ENCODE measurements at regions not wholly inside any gene's neighbourhood (a gene's known extent, or its start where the extent isn't known, plus 50 kb on each side); places are given as distances from the start of the nearest gene placed in this dataset.

DNA sequence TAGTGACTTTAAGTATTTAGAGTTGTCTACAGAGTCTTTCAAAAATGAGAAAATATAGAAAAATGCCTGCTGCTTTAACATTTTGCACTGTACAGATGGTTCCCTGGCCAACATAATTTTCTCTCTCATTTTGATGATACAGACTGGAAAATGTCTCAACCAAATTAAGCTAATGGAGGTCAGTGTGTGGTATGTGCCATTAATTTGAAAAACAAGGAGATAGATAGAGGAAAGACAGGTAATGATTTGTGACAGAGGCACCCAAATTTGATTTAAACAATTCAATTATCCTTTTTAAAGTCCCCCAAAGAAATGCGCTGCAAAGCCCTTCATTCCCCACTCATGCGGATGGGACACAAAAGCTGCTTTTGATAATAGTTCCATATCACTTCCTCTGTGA is 140.0 kb downstream of the ASCL1 start:
- DNase-seq (ENCODE audit: low spot score) = no peak

DNA sequence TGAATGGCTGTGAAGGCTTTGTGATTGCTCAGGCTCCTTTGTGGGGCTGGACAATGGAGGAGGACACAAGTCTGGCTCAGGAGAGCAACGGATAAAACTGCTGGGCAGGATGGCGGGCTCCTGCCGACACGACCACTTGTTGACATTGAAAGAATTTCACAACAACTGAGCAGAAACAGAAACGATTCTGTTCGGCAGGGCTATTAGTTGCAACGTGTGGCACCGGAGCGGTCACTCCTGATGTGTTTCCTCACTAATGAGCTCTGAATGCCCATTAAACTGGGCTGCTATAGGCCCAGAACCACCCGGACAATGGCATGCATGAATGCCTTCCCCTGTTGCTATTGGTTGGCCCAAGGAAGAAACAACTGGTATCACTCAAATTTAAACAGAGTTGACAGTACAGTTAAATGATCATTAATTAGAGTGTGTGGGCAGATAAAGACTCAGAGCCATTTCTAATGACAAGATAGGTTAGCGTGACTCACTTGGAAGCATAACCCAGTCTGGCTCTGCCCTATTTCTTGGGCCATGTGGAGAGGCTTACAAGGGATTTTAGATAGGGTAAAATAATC is 142.9 kb downstream of the ASCL1 start:
- no peak for DNase-seq (ENCODE audit: low spot score)

DNA sequence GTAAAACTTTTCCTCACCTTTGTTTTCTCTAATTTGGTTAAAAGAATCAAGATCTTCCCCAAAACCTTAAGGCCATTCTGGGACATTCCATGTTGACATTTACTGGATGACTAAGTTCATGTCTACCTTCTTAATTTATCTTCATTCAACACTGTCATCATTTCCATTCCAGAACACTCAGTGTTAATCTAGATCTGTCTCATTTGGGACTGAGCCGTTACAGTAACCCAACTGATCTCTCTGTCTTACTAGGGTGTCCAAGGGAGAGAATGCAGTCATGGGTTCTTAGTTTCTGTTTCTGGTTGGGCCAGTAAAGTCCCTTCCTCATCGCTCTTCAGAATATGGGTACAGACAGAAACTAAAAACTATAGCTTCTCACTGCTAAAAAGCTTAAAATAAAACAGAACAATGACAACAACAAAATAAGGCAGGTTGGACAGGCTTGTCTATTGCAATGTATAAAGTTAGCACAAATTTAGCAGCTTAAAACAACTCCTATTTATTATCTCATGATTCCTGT is 144.8 kb downstream of the ASCL1 start:
- DNase-seq (ENCODE audit: low spot score) = no peak

DNA sequence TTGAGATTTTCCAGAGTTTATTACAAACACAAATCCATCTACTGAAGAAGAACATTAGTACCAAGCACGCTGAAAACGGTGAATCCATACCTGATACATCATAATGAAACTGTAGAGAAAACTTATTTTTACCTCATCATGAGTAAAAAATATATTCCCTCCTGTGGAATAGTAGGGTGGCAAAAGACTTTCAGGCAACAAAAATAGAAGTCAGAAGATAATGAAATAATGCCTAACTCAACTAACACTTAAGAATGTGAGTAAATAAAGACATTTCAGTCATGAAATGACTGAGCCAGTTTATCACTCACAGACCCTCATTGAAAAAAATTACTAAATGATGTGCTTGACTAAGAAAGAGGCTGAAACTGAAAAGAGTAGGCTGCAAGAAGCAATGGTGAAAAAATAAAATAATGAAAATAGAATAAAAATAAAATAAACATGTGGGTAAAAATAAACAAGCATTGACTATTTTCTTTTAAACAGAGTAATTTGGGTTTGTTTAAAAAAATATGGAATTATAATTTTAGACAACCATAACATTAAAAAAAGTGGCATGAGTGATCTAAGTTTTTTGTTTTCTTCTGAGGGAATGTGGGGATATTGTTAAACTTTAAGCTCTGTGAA is 148.6 kb downstream of the ASCL1 start:
- no peak for DNase-seq (ENCODE audit: low spot score)

DNA sequence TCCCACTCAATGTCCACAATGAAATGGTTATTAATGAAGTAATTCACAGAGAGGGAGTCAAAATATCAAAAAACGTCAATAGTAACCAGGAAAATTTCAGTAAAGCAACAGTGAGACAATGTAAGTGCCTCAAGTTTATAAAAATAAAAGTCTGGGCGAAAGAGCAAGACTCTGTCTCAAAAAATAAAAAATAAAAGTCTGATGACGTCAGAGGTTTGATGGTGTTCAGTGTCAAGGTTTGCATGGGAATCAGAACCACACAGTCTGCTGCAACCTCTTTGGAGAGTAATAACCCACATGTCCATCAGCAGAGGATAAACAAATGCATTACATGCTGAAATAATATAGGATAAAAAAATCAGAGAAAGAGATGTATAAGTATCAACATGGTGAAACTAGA is 152.4 kb downstream of the ASCL1 start:
- no peak for DNase-seq (ENCODE audit: low spot score)

DNA sequence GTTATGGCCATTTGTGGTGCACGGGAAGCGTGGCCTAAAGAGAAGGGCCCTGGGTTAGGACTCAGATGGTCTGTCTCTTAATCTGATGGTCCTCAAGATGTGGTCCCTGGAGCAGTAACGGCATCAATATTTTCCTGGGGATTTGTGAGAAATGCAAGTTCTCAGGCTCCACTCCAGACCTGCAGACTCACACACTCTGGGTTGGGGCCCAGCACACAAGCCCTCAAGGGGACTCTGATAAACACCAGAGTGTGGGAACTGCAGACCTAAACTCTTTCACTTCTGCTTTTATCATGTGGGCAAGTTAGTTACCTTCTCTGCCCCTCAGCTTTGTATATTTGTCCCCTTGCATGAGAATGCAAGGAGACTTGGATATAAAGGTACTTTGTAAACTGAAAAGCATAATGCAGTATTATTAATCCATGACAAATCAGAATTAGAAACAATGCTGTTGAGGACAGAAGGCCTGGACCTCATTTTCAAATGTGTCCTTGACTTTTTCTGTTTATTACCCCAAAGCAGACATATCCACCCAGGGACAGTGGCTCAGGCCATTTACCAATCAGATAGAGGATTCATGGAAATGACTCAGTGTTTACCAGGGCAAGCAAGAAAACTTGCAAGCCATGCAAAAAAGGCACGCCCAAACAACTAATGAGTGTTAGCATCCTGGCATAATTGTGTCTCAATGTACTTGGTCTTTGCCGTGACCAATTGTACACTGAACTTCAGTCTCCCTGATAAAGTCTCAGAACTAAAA is 157.0 kb downstream of the ASCL1 start:
- no peak for DNase-seq (ENCODE audit: low spot score)

DNA sequence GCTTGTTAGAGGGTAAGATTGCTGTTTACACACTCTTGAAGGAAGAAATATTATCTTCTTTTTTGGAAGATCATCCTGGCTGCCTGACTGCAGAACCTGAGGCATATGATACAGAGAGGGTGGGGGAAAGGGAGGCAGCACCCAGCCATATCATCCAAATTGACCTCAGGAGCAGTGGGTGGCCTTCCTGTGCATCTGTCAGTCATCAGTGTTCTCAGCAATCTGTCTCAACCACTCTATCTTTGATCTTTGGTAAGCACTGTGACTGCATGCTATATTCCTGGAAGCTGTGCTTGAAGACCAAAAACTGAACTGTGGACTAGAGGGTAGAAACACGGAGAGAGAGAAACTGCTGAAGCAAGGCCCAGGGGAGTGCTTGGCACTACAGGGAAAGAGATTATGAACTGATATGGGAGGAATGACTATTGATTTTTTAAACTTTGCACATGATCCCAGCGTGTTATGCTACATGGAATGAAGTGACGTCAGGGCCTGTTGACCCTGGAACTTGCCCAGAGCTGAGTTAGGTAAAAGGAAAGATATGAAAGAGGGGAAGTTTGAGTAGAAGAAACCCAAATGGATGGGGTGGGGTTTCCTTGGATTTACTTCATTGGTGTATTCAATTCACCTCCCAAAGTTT is 171.5 kb downstream of the ASCL1 start:
- no peak for DNase-seq (ENCODE audit: low spot score)

DNA sequence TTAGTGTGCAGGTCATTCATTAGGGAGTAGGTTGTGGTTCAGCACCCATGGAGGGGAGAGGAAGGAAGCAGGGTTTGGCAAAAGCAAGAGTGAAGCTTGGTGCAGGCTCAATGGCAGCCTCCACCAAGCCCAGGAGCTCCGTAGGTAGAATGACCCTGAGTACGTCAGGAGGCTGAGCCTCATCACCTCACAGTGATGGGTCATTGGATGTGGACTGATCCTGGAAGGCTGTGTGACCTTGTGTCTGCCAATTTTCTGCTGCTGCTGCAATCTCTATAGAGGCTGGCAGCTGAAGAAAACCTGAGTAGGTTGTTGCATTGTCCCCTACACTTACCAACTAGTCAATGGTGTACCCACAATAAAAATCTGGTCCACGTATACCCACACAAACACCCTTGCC is 173.1 kb downstream of the ASCL1 start:
- DNase-seq (ENCODE audit: low spot score) = no peak

DNA sequence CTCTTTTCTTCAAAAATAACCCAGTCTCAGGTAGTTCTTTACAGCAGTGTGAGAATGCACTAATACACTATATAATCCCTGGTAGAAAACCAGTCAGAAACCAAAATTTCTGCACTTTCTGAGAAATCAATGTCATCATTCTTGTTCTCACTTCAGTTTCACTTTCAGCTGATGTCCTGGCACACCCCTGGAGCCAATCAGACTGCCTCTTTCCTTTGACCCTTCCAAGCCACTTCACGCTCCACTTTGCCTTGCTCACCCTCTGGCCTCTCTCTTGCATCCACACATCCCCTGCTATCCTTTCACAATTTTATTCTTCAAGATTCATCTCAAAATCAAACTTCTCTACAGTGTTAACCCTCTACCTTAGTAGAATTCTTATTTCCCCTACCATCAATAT is 181.1 kb downstream of the ASCL1 start:
- DNase-seq (ENCODE audit: low spot score) = no peak

DNA sequence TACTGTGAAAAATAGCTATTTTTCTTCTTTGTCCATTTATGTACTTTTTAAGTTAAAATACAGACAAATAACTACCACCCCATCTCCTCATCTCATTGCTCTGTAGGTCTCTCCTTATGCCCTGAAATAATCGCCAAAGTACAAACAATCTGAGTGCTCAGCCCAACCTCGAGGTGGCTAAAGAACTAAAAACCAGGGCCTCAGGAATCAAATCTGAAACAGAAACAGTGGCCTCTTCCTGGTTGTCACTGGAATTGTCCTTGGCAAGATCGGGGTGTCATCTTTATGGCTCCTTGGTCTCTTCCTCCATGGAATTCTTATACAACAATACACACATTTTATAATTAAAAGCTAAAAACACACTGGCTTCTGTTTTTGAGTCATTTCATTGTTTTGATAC is 182.4 kb downstream of the ASCL1 start:
- no peak for DNase-seq (ENCODE audit: low spot score)

DNA sequence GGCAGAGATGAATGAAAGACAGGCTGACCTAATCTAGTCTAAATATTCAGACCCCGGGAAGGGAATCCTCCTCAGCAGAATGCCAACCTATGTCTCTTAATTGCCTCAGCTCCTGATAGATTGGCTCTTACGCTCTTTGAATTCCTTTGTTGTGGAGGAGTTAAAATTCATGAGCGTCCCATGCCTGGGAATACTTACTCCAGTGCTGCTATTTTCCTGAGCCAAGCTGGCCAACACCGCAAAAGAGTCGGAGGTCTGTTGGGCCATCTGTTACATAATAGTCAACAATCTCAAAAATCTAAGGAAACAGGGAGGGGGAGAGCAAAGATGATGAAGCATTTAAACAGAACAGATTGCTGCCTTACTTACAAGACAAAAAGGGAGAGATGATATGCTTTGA is 182.8 kb downstream of the ASCL1 start:
- peak; percentile 8 for DNase-seq (ENCODE audit: low spot score)

DNA sequence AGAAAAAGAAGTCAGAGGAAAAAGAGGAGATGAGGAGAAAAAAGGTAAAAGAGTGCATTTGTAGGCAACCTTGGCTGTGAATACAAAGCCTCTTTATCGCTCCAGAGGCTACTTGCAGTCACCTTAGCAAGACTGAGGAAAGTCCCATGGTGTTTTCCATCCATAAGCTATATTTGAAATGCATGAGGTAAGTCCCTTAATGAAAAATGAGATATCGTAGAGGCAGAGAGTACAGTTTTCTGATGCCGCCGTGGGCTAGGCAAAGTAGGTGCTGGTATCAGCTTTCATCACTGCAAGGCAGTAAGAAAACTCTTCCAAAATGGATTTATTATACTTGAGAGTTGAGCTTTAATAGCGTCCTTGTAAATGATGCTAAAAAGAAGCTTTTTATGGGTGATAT is 186.8 kb downstream of the ASCL1 start:
- DNase-seq (ENCODE audit: low spot score) = no peak

DNA sequence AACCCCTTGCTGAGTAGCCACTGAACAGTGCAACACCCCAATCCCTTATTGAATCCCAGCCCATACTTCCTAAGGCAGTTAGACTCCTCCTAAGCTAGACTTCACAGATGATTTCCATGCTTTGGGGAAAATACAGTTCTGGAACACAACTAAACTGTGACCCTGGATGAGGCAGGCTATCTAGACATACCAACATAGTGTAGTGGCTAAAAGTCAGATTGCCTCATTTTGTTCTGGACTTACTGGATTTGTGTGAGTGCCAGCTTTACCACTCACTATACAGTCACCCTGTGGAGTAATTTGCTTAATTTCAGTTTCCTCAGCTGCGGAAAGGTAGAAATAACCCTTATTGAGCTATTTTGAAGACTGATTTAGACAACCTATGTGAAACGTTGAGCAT is 203.1 kb downstream of the ASCL1 start:
- no peak for DNase-seq (ENCODE audit: low spot score)

DNA sequence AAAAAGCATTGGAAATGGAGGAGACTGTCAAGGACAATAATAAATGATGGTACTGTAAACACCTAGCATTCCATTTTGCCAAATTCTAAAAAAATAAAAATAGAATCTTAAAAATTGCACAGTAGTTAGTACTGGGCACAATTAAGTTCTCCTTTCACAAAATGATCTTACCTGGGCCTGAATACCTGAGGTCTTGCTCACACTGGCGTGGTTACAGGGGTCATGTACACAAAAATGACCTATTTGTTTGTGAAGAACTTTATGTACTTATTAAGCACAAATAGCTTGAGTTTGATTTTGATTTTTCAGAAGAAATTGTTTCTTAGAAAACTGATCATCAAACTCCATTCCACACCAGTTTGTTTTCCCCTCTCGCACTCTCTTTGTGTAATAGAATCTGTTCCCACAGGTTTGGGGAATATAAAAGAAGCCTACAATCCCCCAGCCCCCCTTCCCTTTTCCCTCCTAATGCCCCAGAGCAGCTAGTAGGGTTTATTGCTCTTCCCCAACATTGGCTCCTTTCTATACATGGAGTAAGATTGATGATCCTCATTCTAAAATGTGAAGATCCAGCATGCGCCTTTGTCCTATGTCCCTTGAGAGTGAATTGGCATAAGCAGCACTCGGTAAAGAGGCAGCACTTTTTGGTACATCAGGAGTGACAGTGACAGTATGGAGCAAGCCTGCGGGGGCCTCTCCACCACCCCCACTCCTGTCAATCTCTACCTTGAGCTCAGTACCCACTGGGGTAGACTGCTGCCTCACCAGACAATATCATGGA is 204.3 kb downstream of the ASCL1 start:
- DNase-seq (ENCODE audit: low spot score) = no peak

DNA sequence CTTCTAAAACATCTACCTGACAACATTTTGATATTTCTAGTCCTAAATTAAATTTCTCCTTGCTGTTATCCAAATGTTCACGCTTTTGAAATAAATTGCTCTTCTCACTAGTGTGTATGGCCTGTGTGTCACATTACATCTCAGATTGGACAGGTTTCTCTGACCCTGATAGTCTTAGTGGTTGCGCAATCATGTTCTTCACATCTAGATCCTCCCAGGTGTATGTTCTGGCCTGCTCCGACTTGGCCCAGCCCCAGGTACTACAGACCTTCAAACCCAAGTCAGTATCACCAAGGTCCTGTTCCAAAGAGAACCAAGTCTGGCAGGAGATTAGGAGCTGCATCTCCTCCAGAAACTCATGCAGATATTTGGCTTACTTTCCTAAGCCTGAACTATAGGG is 209.5 kb downstream of the ASCL1 start:
- DNase-seq (ENCODE audit: low spot score) = no peak

DNA sequence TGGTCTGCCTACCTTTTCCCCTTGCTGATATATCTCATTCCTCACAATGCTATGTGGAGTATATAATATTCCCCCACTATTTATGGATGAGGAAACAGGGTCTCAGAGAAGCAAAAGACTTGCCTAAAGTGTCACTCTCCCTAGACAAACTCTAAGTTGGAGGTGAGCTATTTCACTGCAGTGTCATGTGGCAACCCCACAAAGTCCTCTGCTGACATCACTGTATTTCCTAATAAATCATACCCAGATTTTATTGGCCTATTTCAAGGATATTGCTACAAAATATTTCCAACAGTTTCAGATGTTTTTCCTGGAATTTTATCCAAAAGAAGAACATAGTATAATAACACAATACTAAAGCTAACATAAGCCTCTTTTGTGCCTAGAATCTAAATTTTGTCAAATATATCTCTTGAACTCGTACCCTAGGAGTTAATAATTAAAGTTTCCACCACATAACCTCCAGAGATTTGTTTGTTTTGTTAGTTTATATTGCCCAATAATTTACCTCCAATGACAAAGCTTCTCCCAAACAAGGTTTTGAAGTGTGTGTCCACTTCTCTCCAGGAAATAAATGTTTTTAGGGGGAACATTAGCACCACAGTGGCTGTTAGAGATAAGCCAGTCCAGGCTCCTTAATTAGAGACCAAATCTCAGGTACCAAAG is 215.1 kb downstream of the ASCL1 start:
- DNase-seq (ENCODE audit: low spot score) = no peak

DNA sequence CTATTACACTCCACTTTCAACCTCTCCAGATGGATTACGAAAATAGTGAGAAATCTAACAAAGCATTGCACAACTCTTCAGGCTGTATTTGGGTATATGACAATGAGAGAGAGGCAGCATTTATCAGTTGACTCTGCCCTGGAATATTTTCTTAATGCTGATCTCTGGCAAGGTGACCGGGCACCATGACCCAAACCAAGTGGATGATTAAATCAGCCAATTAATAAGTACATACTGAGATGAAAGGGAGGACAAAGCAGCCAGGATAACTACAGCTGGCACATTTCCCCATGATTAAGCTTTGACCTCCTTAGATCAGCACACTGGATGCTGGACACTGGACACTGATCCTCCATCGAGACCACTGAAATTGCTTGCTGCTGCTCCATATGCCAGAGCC is 218.2 kb downstream of the ASCL1 start:
- no peak for DNase-seq (ENCODE audit: low spot score)

DNA sequence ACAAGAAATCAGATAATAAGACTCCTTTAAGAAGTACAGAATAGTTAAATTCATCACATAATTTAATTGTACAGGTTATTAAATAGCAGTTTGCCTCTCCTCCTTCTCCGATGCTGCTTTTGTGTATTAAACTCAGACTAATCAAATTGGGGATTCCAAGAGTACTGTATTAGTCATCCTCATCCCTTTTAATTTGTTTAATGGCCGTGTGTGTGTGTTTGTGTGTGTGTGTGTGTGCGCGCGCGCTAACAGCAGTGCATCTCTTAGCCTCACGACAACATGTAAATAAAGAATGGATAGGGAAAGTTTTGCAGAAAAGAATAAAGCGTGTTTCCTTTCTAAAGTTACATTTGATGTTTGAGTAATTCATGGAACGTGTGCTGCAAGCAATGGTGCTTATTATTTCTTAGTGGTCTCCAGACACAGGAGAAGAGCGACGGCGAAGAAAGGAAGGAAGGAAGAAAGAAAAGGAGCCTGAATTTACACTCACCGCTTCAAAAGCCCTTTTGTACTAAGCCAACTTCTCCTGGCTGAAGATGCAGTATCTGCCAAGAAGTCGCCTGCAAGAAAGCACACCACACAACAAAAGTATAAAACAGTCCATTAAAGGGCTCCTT is 220.3 kb downstream of the ASCL1 start:
- DNase-seq (ENCODE audit: low spot score) = peak; percentile 7

DNA sequence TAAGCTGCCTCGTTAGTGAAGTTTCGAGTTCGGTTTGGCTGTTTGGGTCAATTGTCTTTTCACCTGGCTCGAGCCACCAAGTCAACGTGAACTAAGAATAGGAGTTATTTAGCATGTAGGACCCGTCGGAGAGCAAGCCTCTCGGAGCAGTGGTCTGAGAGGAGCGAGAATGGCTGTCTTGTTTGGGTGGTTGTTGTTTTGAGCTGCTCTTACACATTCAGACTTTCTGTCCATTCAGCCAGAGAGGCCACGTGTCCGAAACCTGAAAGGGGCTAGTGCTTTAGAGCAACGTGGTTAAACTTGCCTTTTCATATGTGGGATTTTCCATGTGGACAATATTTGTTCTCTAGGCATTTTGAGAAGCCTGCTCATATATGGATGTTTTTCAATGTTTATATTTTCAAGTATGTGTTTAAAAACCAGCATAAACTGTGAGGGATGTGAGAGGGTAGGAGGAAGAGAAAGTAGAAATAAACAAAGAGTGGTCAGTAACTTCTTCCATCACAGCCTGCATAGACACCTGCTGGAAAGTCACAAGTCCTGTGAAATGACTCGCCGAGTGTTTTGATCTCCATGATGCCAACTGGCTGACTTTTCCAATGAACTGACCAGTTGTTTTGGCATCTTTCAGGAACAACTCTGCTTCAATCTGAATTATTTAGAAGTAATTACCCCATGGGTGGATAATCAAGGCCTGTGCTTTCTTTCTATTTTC is 221.0 kb downstream of the ASCL1 start:
- peak; percentile 37 for DNase-seq (ENCODE audit: low spot score)

DNA sequence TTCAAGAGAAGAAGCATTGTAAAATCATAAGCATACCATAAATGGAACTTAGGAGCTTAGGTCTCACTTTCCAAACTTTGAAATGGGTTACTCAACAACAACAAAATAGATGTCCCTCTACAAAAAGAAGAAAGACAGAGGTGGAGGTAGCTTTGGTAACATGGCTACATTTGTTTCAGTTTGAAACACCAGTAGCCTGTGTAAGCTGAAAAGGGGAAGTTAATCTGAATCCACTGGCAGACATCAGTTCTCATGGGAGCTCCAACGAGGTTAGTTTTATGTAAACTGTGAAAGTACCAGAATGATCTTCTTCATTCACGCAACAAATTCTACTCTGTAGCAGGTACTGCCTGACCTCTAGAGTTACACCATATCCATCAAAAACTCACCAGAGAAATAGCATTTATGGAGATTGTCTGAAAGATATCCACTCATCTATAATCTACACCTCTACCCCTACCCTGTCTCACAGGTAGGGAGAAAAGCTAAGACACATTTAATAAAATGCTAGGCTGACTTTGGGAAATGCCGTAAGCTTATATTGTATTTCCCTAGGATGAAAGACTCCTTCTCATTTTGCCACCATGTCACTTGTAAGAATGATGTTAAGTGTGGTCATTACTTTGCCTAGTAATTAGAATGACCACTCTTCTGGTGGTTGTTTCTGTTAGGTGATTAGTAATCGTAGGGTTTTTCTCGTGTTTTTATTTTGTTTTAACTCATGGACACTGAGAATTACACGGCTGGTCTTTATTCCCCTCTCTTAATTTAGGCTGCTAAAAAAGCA is 224.1 kb downstream of the ASCL1 start:
- no peak for DNase-seq (ENCODE audit: low spot score)
